GM13976 (cell line): ENCODE measurements at regions not wholly inside any gene's neighbourhood (a gene's known extent, or its start where the extent isn't known, plus 50 kb on each side); places are given as distances from the start of the nearest gene placed in this dataset.

ENCODE experiments used
- DNase-seq: peaks from one replicate; pipeline ENCODE4 v3.0.0; 2012; ENCODE audit warnings: low spot score
- CTCF ChIP-seq: IDR thresholded peaks from 2 replicates; pipeline ENCODE4 v1.5.1; 2012; ENCODE audit warnings: borderline replicate concordance, mild to moderate bottlenecking; ENCODE audit not compliant: insufficient read depth; ENCODE audit errors: extremely low read depth, missing control alignments, control extremely low read depth
- in situ Hi-C: fragments of 300-500 bp; cut with MboI; formaldehyde crosslinking; loops from one replicate; pipeline ENCODE4 v1.12.0; 2022; ENCODE audit warnings: low sequenced_read_pairs, mixed read lengths, inconsistent platforms; ENCODE audit not compliant: unreplicated experiment

- no peak for TF ChIP-seq CTCF
- DNase-seq = no peak
- in situ Hi-C loops = no loop called here
Observed at GRCh38 chr22:27642104-27642800, 159.3 kb downstream of the MN1 start.

GRCh38 chr22:27643907-27644306, 157.6 kb downstream of the MN1 start:
- DNase-seq = no peak
- TF ChIP-seq CTCF = no peak
- in situ Hi-C loops = no loop called here

- TF ChIP-seq CTCF = no peak
- in situ Hi-C loops = no loop called here
- no peak for DNase-seq
Observed at GRCh38 chr22:27644566-27644965, 157.0 kb downstream of the MN1 start.

GRCh38 chr22:27647540-27647939, 154.0 kb downstream of the MN1 start:
- TF ChIP-seq CTCF = no peak
- in situ Hi-C loops = no loop called here
- no peak for DNase-seq

GRCh38 chr22:27648074-27648473, 153.5 kb downstream of the MN1 start:
- in situ Hi-C loops = no loop called here
- DNase-seq = no peak
- TF ChIP-seq CTCF = no peak

- in situ Hi-C loops = no loop called here
- TF ChIP-seq CTCF = no peak
- no peak for DNase-seq
Observed at GRCh38 chr22:27648853-27649252, 152.7 kb downstream of the MN1 start.
